Trophoblast cell (in vitro differentiated cells and primary cell): ENCODE measurements at regions not wholly inside any gene's neighbourhood (a gene's known extent, or its start where the extent isn't known, plus 50 kb on each side); places are given as distances from the start of the nearest gene placed in this dataset.

Source experiments
- DNase-seq, 2 donors: peaks; one replicate each; pipeline ENCODE4 v3.0.0-alpha.2; 2016
- H2AFZ ChIP-seq: 2 replicates; pipeline ENCODE4 v1.6.1; 2013; ENCODE audit warnings: low read length, moderate library complexity, mild to moderate bottlenecking; ENCODE audit not compliant: insufficient read depth, poor library complexity
- H2AK5ac ChIP-seq: 2 replicates; pipeline ENCODE4 v1.6.1; 2013; ENCODE audit warnings: mild to moderate bottlenecking, low read length
- H2BK120ac ChIP-seq: 2 replicates; pipeline ENCODE4 v1.6.1; 2013; ENCODE audit warnings: low read length, mild to moderate bottlenecking, moderate library complexity; ENCODE audit not compliant: insufficient read depth, poor library complexity
- H2BK12ac ChIP-seq: 2 replicates; pipeline ENCODE4 v1.6.1; 2013; ENCODE audit warnings: mild to moderate bottlenecking, low read length, moderate library complexity
- H2BK5ac ChIP-seq: 2 replicates; pipeline ENCODE4 v1.6.1; 2013; ENCODE audit warnings: low read length, low read depth, moderate library complexity, mild to moderate bottlenecking; ENCODE audit not compliant: poor library complexity
- H3K14ac ChIP-seq: 2 replicates; pipeline ENCODE4 v1.6.1; 2013; ENCODE audit warnings: mild to moderate bottlenecking, low read length
- H3K18ac ChIP-seq: 2 replicates; pipeline ENCODE4 v1.6.1; 2013; ENCODE audit warnings: mild to moderate bottlenecking, low read length
- H3K23ac ChIP-seq: 2 replicates; pipeline ENCODE4 v1.6.1; 2013; ENCODE audit warnings: low read length
- H3K27ac ChIP-seq: 2 replicates; pipeline ENCODE4 v1.5.1; 2013; ENCODE audit warnings: low read depth, mild to moderate bottlenecking, inconsistent platforms, low read length, moderate library complexity
- H3K27me3 ChIP-seq: 2 replicates; pipeline ENCODE4 v1.6.1; 2013; ENCODE audit warnings: inconsistent platforms, mild to moderate bottlenecking, low read length, moderate library complexity; ENCODE audit not compliant: insufficient read depth
- H3K36me3 ChIP-seq, 2 experiments: 1 replicate in 1 of 2; 2 replicates in 1 of 2; pipeline ENCODE4 v1.6.1; 2013; ENCODE audit warnings: low read length in 2 of 2, mild to moderate bottlenecking in 2 of 2, moderate library complexity in 1 of 2; ENCODE audit not compliant: insufficient read depth in 2 of 2, control insufficient read depth in 1 of 2
- H3K4ac ChIP-seq: 2 replicates; pipeline ENCODE4 v1.6.1; 2013; ENCODE audit warnings: low read depth, mild to moderate bottlenecking, low read length, moderate library complexity
- H3K4me1 ChIP-seq, 2 experiments: 1 replicate in 1 of 2; 2 replicates in 1 of 2; pipeline ENCODE4 v1.6.1; 2013; ENCODE audit warnings: low read length in 2 of 2, mild to moderate bottlenecking in 2 of 2, moderate library complexity in 1 of 2; ENCODE audit not compliant: insufficient read depth in 2 of 2, control insufficient read depth in 1 of 2
- H3K4me2 ChIP-seq: 2 replicates; pipeline ENCODE4 v1.6.1; 2013; ENCODE audit warnings: inconsistent platforms, mild to moderate bottlenecking, low read length, moderate library complexity
- H3K4me3 ChIP-seq: 2 replicates; pipeline ENCODE4 v1.5.1; 2013; ENCODE audit warnings: mild to moderate bottlenecking, low read depth, low read length, inconsistent platforms
- H3K79me1 ChIP-seq: one replicate; pipeline ENCODE4 v1.6.1; 2013; ENCODE audit warnings: low read length
- H3K79me2 ChIP-seq: 2 replicates; pipeline ENCODE4 v1.6.1; 2013; ENCODE audit warnings: low read length, mild to moderate bottlenecking; ENCODE audit not compliant: control insufficient read depth, insufficient read depth, poor library complexity
- H3K9ac ChIP-seq: 2 replicates; pipeline ENCODE4 v1.6.1; 2013; ENCODE audit warnings: mild to moderate bottlenecking, low read length
- H3K9me3 ChIP-seq: 2 replicates; pipeline ENCODE4 v1.6.1; 2013; ENCODE audit warnings: low read depth, mild to moderate bottlenecking, control low read depth, inconsistent platforms, low read length; ENCODE audit not compliant: insufficient read depth
- H4K12ac ChIP-seq: 2 replicates; pipeline ENCODE4 v1.6.1; 2013; ENCODE audit warnings: low read depth, mild to moderate bottlenecking, low read length, moderate library complexity
- H4K8ac ChIP-seq: 2 replicates; pipeline ENCODE4 v1.6.1; 2013; ENCODE audit warnings: low read depth, mild to moderate bottlenecking, low read length, moderate library complexity
- H4K91ac ChIP-seq: one replicate; pipeline ENCODE4 v1.6.1; 2013; ENCODE audit warnings: low read depth, mild to moderate bottlenecking, low read length, moderate library complexity
- WGBS: extraction: QIAGEN DNeasy Blood & Tissue Kit; methylation state at CpG from one replicate; pipeline ENCODE4 v1.1.7; 2013; ENCODE audit warnings: missing lambda C conversion rate; ENCODE audit not compliant: insufficient read length, insufficient coverage; ENCODE audit errors: extremely low coverage; 5-methylcytosine and 5-hydroxymethylcytosine counted together

DNA sequence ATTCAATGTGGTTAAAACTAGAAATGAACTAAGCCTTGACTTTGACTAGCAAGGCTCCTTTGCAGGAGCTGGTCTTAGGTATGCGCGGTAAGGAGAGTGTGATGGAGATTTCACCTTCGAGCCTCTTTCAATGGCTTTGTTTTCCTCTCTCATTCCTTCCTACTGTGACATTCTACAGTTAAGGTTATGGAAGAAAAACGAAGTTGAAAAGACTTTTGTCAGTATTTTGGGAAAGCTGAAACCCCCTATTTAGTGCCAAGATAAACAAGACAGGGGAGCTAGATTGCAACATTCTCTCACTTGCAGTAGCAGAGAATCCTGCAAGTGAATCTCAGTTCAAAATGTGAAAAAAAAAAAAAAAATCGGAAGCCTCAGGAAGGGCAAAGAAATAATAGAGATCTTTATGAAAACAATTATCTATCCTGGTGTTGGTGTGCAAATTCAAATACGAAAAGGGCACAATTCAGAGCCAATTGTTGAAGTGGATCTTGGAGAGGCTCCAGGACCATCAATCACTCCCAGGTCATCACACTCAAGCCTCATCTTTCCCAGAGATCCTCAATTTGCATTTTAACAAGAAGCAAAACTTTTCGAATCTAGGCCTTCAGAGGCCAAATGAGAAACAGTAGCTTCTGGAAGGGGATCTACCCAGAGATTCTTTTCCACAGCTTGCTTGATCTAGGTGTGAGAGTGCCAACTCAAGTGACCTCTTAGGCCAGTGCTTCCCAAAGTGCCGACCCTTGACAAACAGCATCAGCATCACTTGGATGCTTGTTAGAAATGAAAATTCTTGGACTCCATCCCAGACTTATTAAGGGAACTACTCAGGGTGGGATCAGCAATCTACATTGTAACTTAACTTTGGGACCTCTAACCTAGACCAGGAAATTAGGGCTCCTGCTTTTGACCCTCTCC lies 163.8 kb downstream of the INHBA start:
- H3K4ac ChIP-seq, result no peak overlapping the region
- no peak overlapping the region for H3K27ac ChIP-seq
- H4K8ac ChIP-seq, result no peak overlapping the region
- H2BK12ac ChIP-seq, result no peak overlapping the region
- H3K18ac ChIP-seq, result no peak overlapping the region
- WGBS, result no CpG with 5 or more reads among the region's 8 CpGs
- no peak overlapping the region for H3K4me3 ChIP-seq
- no peak overlapping the region for H4K91ac ChIP-seq
- H3K79me2 ChIP-seq, result no peaks in the 10 kb centered on the region
- no peak for DNase-seq
- no peak overlapping the region for H4K12ac ChIP-seq
- no peaks in the 10 kb centered on the region for H3K36me3 ChIP-seq
- H2BK120ac ChIP-seq, result no peak overlapping the region
- H3K9me3 ChIP-seq, result no peaks in the 10 kb centered on the region
- H3K79me1 ChIP-seq, result no peaks in the 10 kb centered on the region
- no peak overlapping the region for H2AK5ac ChIP-seq
- H3K27me3 ChIP-seq, result no peaks in the 10 kb centered on the region
- no peak overlapping the region for H3K4me2 ChIP-seq
- H3K14ac ChIP-seq, result no peak overlapping the region
- H2AFZ ChIP-seq, result no peak overlapping the region
- no peak overlapping the region for H3K9ac ChIP-seq
- peaks cover 0 to 2% of the 10 kb centered on the region in 2 experiments for H3K4me1 ChIP-seq
- no peak overlapping the region for H3K23ac ChIP-seq
- H2BK5ac ChIP-seq, result no peak overlapping the region

DNA sequence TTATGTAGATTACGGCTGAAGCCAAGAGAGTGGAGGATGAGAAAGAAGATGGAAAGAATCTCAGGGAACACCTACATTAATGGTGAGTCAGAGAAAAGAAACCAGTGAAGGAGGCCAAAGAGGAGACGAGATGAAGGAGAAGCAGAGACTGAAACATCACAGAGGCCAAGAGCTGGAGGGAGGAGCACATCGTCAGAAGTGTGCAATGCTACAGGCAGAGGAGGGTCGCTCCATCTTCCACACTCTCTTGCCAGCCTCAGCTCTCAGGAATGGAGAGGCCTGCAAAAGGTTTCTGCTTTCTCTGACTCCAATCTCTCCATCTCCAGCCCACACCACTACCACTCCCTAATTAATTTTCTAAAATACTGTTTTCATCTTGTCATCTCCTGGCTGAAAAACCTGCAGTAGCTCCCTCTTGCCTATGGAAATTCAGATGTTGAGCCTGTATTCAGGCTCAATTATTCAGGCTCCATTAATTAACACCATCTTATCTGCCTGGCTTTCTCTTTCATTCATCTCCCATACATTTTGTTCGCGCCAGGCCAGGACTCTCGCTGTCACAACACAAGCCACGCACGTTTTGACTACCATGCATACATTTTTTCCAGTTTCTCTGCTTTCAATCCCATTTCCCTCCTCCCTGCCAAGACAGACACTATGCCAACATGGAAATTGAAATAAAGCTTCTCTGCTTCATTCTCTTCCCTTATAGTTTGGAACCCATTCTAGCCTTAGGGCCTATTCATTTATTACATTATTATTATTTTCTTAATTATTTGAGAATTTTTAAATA lies 165.8 kb downstream of the INHBA start:
- H3K18ac ChIP-seq, result no peak overlapping the region
- H4K8ac ChIP-seq, result no peak overlapping the region
- no peak overlapping the region for H3K4me2 ChIP-seq
- no peaks in the 10 kb centered on the region for H3K27me3 ChIP-seq
- H2AK5ac ChIP-seq, result no peak overlapping the region
- H3K36me3 ChIP-seq, result no peaks in the 10 kb centered on the region
- no peak for DNase-seq
- no peak overlapping the region for H4K12ac ChIP-seq
- no peak overlapping the region for H3K27ac ChIP-seq
- H2BK12ac ChIP-seq, result no peak overlapping the region
- H3K4me3 ChIP-seq, result no peak overlapping the region
- H2AFZ ChIP-seq, result no peak overlapping the region
- H3K79me1 ChIP-seq, result no peaks in the 10 kb centered on the region
- no peaks in the 10 kb centered on the region for H3K79me2 ChIP-seq
- no peak overlapping the region for H2BK120ac ChIP-seq
- H4K91ac ChIP-seq, result no peak overlapping the region
- no peak overlapping the region for H3K14ac ChIP-seq
- H3K9me3 ChIP-seq, result no peaks in the 10 kb centered on the region
- H3K9ac ChIP-seq, result no peak overlapping the region
- H3K4ac ChIP-seq, result no peak overlapping the region
- no peak overlapping the region for H3K23ac ChIP-seq
- H3K4me1 ChIP-seq, result peaks cover 0 to 2% of the 10 kb centered on the region in 2 experiments
- no peak overlapping the region for H2BK5ac ChIP-seq
- 100% methylated on average over 1 of the region's 9 CpGs for WGBS

DNA sequence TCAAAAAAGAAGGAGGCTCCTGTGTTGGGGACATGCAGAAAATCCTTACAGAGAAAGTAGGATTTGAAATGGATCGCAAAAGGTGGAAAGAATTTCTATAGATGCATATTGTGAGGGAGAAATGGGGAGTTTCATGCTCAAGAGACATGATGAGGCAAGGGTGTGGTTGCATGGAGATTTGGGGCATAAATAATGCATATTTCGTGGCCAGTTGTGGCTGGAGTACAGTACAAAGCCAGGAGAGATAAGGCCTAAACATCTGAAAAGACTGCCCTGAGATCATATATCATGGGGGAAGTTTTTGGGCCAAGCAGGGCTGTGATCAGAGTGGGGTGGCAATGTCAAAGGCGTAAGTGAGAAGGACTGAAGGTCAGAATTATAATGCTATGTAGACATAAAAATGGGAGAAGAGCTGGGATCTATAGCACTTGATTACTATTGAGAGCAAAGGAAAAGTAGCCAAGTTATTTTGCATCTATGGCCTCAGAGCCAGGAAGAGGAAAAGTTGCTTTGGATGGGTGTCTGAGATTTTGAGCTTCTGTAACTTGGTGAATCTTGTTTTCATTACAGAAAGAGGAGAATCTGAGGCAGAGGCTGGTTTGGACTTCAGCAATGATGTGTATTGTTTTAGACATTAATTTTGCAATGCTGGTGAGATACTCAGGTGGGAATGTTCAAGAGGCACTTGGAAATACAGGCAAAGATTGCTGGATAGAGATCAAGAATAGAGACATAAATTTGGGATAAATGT lies 166.6 kb downstream of the INHBA start:
- WGBS, result no CpG with 5 or more reads among the region's 3 CpGs
- H4K8ac ChIP-seq, result no peak overlapping the region
- no peaks in the 10 kb centered on the region for H3K79me1 ChIP-seq
- no peaks in the 10 kb centered on the region for H3K9me3 ChIP-seq
- DNase-seq, result no peak
- H2BK5ac ChIP-seq, result no peak overlapping the region
- no peaks in the 10 kb centered on the region for H3K36me3 ChIP-seq
- H2AFZ ChIP-seq, result no peak overlapping the region
- H3K79me2 ChIP-seq, result no peaks in the 10 kb centered on the region
- no peak overlapping the region for H3K9ac ChIP-seq
- no peak overlapping the region for H3K14ac ChIP-seq
- H3K4ac ChIP-seq, result no peak overlapping the region
- no peak overlapping the region for H3K4me3 ChIP-seq
- no peak overlapping the region for H2BK12ac ChIP-seq
- H3K27ac ChIP-seq, result no peak overlapping the region
- no peak overlapping the region for H4K12ac ChIP-seq
- no peak overlapping the region for H2AK5ac ChIP-seq
- H3K4me2 ChIP-seq, result no peak overlapping the region
- no peak overlapping the region for H3K23ac ChIP-seq
- H4K91ac ChIP-seq, result no peak overlapping the region
- no peak overlapping the region for H3K18ac ChIP-seq
- no peak overlapping the region for H2BK120ac ChIP-seq
- H3K27me3 ChIP-seq, result no peaks in the 10 kb centered on the region
- peaks cover 0 to 2% of the 10 kb centered on the region in 2 experiments for H3K4me1 ChIP-seq

- H3K9me3 ChIP-seq, result no peaks in the 10 kb centered on the region
- WGBS, result no CpG with 5 or more reads among the region's 6 CpGs
- no peak overlapping the region for H2BK5ac ChIP-seq
These were observed 173.1 kb downstream of the INHBA start for GRCh38 chr7:41529831-41530230.

More at GRCh38 chr7:41529831-41530230, 173.1 kb downstream of the INHBA start:
- H3K18ac ChIP-seq, result no peak overlapping the region
- no peaks in the 10 kb centered on the region for H3K36me3 ChIP-seq
- H3K27me3 ChIP-seq, result no peaks in the 10 kb centered on the region
- no peak overlapping the region for H3K4ac ChIP-seq
- no peak overlapping the region for H2AFZ ChIP-seq
- H3K14ac ChIP-seq, result no peak overlapping the region
- H4K12ac ChIP-seq, result no peak overlapping the region
- no peaks in the 10 kb centered on the region for H3K79me1 ChIP-seq
- peak overlapping the region; percentile 31 for H2BK120ac ChIP-seq
- H4K91ac ChIP-seq, result peak overlapping the region; percentile 18
- no peak overlapping the region for H2AK5ac ChIP-seq
- H3K4me2 ChIP-seq, result no peak overlapping the region
- no peaks in the 10 kb centered on the region for H3K79me2 ChIP-seq
- H3K23ac ChIP-seq, result no peak overlapping the region
- H3K4me3 ChIP-seq, result no peak overlapping the region
- no peak overlapping the region for H4K8ac ChIP-seq
- no peak overlapping the region for H3K27ac ChIP-seq
- H2BK12ac ChIP-seq, result peak overlapping the region; percentile 75
- peak in 1 of 2 donors; percentile 27 for DNase-seq
- H3K9ac ChIP-seq, result no peak overlapping the region
- H3K4me1 ChIP-seq, result peaks cover 2% of the 10 kb centered on the region in 2 experiments
